ENCODE measurements at regions not wholly inside any gene's neighbourhood (a gene's known extent, or its start where the extent isn't known, plus 50 kb on each side); places are given as distances from the start of the nearest gene placed in this dataset.
A peak's percentile ranks its signal among the peaks of the same experiment; 100 is the strongest.

DNA sequence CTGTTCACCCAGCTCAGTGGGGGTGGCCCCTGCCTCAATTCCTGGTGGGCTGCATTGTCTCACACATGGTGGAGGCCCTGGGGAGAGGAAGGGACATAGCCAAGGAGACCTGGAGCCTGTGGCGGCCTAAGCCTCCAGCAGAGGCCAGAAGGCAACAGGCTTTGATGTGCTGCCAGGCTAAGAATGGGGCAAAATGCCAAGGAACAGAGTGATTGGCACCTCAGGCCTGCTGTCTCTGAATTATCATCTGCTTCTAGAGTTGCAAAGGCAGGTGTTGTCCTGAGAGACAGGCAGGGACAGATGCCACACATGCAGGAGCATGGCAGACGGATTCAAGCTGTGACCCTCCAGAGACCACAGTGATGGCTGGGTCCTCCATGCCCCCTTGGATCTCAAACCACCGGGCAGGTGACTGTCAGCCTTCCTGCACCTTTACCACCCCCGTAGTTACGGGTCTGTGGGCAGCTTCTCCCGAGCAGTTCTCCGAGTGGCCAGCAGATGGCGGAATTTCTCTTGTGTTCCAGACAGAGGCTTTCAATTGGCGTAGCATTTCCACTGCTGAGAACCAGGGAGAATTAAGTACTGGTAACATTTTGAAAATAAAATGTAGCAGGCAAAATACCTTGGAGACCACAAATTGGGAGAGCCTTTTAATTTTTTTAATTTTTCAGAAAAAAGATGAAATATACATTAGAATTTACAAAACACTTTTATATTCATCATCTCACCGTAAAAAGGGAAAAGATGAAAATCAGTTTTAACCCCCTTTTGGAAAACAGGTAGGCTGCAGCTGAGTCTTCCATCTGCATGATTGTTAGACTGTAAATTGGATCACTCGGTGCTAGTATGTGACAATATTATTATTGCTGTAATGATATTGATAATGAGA lies 525.5 kb upstream of the CFAP20DC start:
- DNase-seq, result peak; percentile 60 to 89 (median 80)
- H3K4me3 Mint-ChIP-seq, result no peak overlapping the region
- peaks cover 0 to 11% (median 3%) of the 10 kb centered on the region in 3 donors for H3K4me1 Mint-ChIP-seq
- Histone ChIP-seq H3K36me3 (ENCODE audit: control insufficient read depth in 2 of 2, extremely low read depth in 1 of 2, insufficient read depth in 1 of 2, low read length in 1 of 2) (no peaks in the 10 kb centered on the region), H3K27ac (ENCODE audit: low read length) (no peak overlapping the region), H3K27me3 (replicated peaks in 1 of 2; ENCODE audit: control insufficient read depth in 2 of 2, extremely low read depth in 1 of 2, insufficient read depth in 2 of 2, low read length in 1 of 2) (no peaks in the 10 kb centered on the region), H3K4me1 (ENCODE audit: control insufficient read depth in 1 of 2, extremely low read depth in 1 of 2, insufficient read depth in 2 of 2, low read length in 2 of 2) (peaks cover 2 to 7% of the 10 kb centered on the region in 2 experiments), H3K9me3 (no peaks in the 10 kb centered on the region), H3K4me3 (ENCODE audit: control insufficient read depth in 1 of 2, extremely low read depth in 1 of 2, low read length in 1 of 2) (no peak overlapping the region)
- 23% methylated on average over 5 of the region's 11 CpGs for WGBS (ENCODE audit: insufficient coverage)
- H3K36me3 Mint-ChIP-seq, result no peaks in the 10 kb centered on the region
- CTCF ChIA-PET, result interaction anchor here (0.6 to 2.4 kb wide), 7 partner anchors 33 to 1806 kb away, joined by 3 to 29 read pairs (median 5); no protein-coding TSS in a partner anchor
- POLR2A ChIA-PET, result interaction anchor here in 1 of 2 donors (0.5 kb wide), 1 partner anchor 9 kb away, joined by 4 read pairs; no protein-coding TSS in a partner anchor
- peak; percentile 69 to 88 (median 78) for ATAC-seq (replicated peaks in 1 of 4)
- H3K9me3 Mint-ChIP-seq, result no peaks in the 10 kb centered on the region
- H3K27me3 Mint-ChIP-seq, result peaks cover 2 to 3% of the 10 kb centered on the region in 2 donors
- H3K27ac Mint-ChIP-seq, result no peak overlapping the region

DNA sequence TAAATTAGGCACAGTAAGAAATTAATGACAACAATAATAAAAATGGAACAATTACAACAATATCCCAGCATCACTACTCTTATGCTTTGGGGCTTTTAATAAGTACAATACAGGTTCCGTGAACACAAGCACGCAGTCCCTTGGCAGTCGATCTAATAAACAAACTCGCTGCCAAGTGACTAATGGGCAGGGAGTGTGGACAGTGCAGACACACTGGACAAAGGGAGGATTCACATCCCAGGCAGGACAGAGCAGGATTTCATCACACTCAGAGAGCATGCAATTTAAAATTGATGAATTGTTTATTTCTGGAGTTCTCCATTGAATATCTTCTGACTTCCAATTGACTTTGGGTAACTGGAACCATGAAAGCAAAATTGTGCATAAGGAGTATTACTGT lies 524.1 kb upstream of the CFAP20DC start:
- no peak overlapping the region for H3K4me3 ChIP-seq (ENCODE audit: control insufficient read depth in 1 of 2, extremely low read depth in 1 of 2, low read length in 1 of 2)
- Mint-ChIP-seq H3K9me3 (no peaks in the 10 kb centered on the region), H3K27me3 (peaks cover 3 to 4% of the 10 kb centered on the region in 2 donors), H3K4me3 (no peak overlapping the region), H3K4me1 (peaks cover 0 to 11% (median 3%) of the 10 kb centered on the region in 3 donors), H3K27ac (no peak overlapping the region), H3K36me3 (no peaks in the 10 kb centered on the region)
- no peaks in the 10 kb centered on the region for H3K36me3 ChIP-seq (ENCODE audit: control insufficient read depth in 2 of 2, extremely low read depth in 1 of 2, insufficient read depth in 1 of 2, low read length in 1 of 2)
- no peak for DNase-seq
- H3K27me3 ChIP-seq (replicated peaks in 1 of 2; ENCODE audit: control insufficient read depth in 2 of 2, extremely low read depth in 1 of 2, insufficient read depth in 2 of 2, low read length in 1 of 2), result no peaks in the 10 kb centered on the region
- H3K27ac ChIP-seq (ENCODE audit: low read length), result no peak overlapping the region
- H3K4me1 ChIP-seq (ENCODE audit: control insufficient read depth in 1 of 2, extremely low read depth in 1 of 2, insufficient read depth in 2 of 2, low read length in 2 of 2), result peaks cover 2 to 7% of the 10 kb centered on the region in 2 experiments
- POLR2A ChIA-PET, result no interaction called here
- CTCF ChIA-PET, result no interaction called here
- no peak for ATAC-seq (replicated peaks in 1 of 4)
- WGBS (ENCODE audit: insufficient coverage), result 100% methylated on average over 3 of the region's 4 CpGs
- no peaks in the 10 kb centered on the region for H3K9me3 ChIP-seq

DNA sequence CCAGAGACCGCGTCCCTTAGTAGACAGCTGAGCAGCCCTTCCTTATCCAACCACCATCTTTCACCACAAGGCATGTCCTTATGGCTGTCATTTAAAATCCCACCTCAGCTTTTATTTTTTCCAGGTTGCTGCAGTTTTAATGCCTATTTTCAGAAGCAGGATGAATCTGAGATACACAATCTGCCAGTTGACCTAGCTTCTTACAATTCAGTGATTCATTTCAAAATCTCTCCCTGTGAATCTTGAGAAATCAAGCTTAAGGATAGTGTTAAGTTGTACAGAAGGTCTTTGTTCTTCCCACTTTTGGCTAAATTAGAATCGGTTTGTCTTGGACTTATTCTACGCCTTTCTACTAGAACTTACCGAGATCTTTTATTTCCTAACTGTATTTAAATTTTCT lies 522.3 kb upstream of the CFAP20DC start:
- peaks cover 2 to 7% of the 10 kb centered on the region in 2 experiments for H3K4me1 ChIP-seq (ENCODE audit: control insufficient read depth in 1 of 2, extremely low read depth in 1 of 2, insufficient read depth in 2 of 2, low read length in 2 of 2)
- ATAC-seq (replicated peaks in 1 of 4) (no peak), DNase-seq (no peak)
- Mint-ChIP-seq H3K36me3 (no peaks in the 10 kb centered on the region), H3K27me3 (peaks cover 3 to 4% of the 10 kb centered on the region in 2 donors), H3K9me3 (no peaks in the 10 kb centered on the region), H3K4me1 (peaks cover 0 to 5% (median 3%) of the 10 kb centered on the region in 3 donors), H3K4me3 (no peak overlapping the region), H3K27ac (no peak overlapping the region)
- H3K27ac ChIP-seq (ENCODE audit: low read length), result no peak overlapping the region
- H3K36me3 ChIP-seq (ENCODE audit: control insufficient read depth in 2 of 2, extremely low read depth in 1 of 2, insufficient read depth in 1 of 2, low read length in 1 of 2), result no peaks in the 10 kb centered on the region
- WGBS (ENCODE audit: insufficient coverage), result 100% methylated on average over 2 of the region's 5 CpGs
- no peaks in the 10 kb centered on the region for H3K9me3 ChIP-seq
- ChIA-PET POLR2A (no interaction called here), CTCF (interaction anchor here in 1 of 2 donors (0.8 kb wide), 1 partner anchor 19 kb away, joined by 3 read pairs; no protein-coding TSS in a partner anchor)
- H3K4me3 ChIP-seq (ENCODE audit: control insufficient read depth in 1 of 2, extremely low read depth in 1 of 2, low read length in 1 of 2), result no peak overlapping the region
- no peaks in the 10 kb centered on the region for H3K27me3 ChIP-seq (replicated peaks in 1 of 2; ENCODE audit: control insufficient read depth in 2 of 2, extremely low read depth in 1 of 2, insufficient read depth in 2 of 2, low read length in 1 of 2)

DNA sequence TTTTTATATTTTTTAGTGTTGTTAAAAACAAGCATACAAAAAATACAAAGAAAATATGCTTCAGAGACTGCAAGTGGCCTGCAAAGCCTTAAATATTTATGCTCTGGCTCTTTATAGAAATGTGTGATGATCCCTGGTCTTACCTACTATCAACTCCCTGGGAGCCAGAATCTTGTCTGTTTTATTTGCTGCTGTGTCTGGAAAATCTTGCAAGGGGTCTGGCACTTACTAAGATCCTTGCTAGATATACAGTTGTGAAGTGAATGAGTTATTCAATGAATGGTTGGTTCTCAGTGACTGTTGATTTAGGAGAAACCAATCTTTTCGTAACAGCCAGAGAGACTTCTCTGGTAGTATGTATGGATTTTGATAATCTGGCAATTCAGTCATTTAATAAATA lies 521.0 kb upstream of the CFAP20DC start:
- H3K4me1 ChIP-seq (ENCODE audit: control insufficient read depth in 1 of 2, extremely low read depth in 1 of 2, insufficient read depth in 2 of 2, low read length in 2 of 2), result peaks cover 2 to 7% of the 10 kb centered on the region in 2 experiments
- DNase-seq, result no peak
- no peak overlapping the region for H3K27ac Mint-ChIP-seq
- H3K4me3 Mint-ChIP-seq, result no peak overlapping the region
- POLR2A ChIA-PET, result no interaction called here
- H3K36me3 Mint-ChIP-seq, result no peaks in the 10 kb centered on the region
- peaks cover 4 to 11% (median 10%) of the 10 kb centered on the region in 3 donors for H3K4me1 Mint-ChIP-seq
- no peaks in the 10 kb centered on the region for H3K9me3 ChIP-seq
- no peaks in the 10 kb centered on the region for H3K9me3 Mint-ChIP-seq
- no peak overlapping the region for H3K4me3 ChIP-seq (ENCODE audit: control insufficient read depth in 1 of 2, extremely low read depth in 1 of 2, low read length in 1 of 2)
- 100% methylated on average over 1 of the region's 1 CpG for WGBS (ENCODE audit: insufficient coverage)
- CTCF ChIA-PET, result no interaction called here
- H3K27me3 Mint-ChIP-seq, result peaks cover 3 to 4% of the 10 kb centered on the region in 2 donors
- no peaks in the 10 kb centered on the region for H3K36me3 ChIP-seq (ENCODE audit: control insufficient read depth in 2 of 2, extremely low read depth in 1 of 2, insufficient read depth in 1 of 2, low read length in 1 of 2)
- ATAC-seq (replicated peaks in 1 of 4), result no peak
- no peak overlapping the region for H3K27ac ChIP-seq (ENCODE audit: low read length)
- no peaks in the 10 kb centered on the region for H3K27me3 ChIP-seq (replicated peaks in 1 of 2; ENCODE audit: control insufficient read depth in 2 of 2, extremely low read depth in 1 of 2, insufficient read depth in 2 of 2, low read length in 1 of 2)

DNA sequence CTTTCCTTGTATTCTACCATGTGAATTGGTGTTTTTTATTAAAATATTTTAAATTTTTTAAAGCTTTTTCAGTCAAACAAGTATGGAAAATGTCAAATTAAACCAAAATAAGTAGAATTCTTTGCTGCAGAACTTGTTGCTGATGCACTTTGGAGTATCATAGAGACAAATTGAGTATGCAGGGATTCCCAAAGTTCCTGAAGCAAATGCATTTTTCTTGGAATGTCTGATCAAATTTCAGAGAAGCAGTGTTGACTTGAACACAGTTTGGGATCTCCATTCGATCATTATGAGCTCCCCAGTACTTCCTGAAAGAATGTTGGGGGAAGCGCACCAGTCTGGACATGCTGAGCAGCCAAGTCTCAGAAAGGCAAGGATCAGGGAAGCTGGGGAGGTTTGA lies 517.8 kb upstream of the CFAP20DC start:
- no peak overlapping the region for H3K4me3 Mint-ChIP-seq
- DNase-seq (no peak), ATAC-seq (replicated peaks in 1 of 4) (no peak)
- H3K27ac Mint-ChIP-seq, result no peak overlapping the region
- no peak overlapping the region for H3K27ac ChIP-seq (ENCODE audit: low read length)
- ChIA-PET CTCF (interaction anchor here in 1 of 2 donors (1.2 kb wide), 1 partner anchor 243 kb away, joined by 3 read pairs; no protein-coding TSS in a partner anchor), POLR2A (no interaction called here)
- H3K4me1 ChIP-seq (ENCODE audit: control insufficient read depth in 1 of 2, extremely low read depth in 1 of 2, insufficient read depth in 2 of 2, low read length in 2 of 2), result no peaks in the 10 kb centered on the region
- H3K4me3 ChIP-seq (ENCODE audit: control insufficient read depth in 1 of 2, extremely low read depth in 1 of 2, low read length in 1 of 2), result no peak overlapping the region
- H3K36me3 Mint-ChIP-seq, result no peaks in the 10 kb centered on the region
- no peaks in the 10 kb centered on the region for H3K9me3 ChIP-seq
- H3K9me3 Mint-ChIP-seq, result no peaks in the 10 kb centered on the region
- 100% methylated on average over 1 of the region's 2 CpGs for WGBS (ENCODE audit: insufficient coverage)
- no peaks in the 10 kb centered on the region for H3K27me3 ChIP-seq (replicated peaks in 1 of 2; ENCODE audit: control insufficient read depth in 2 of 2, extremely low read depth in 1 of 2, insufficient read depth in 2 of 2, low read length in 1 of 2)
- peaks cover 3 to 4% of the 10 kb centered on the region in 2 donors for H3K27me3 Mint-ChIP-seq
- H3K36me3 ChIP-seq (ENCODE audit: control insufficient read depth in 2 of 2, extremely low read depth in 1 of 2, insufficient read depth in 1 of 2, low read length in 1 of 2), result no peaks in the 10 kb centered on the region
- H3K4me1 Mint-ChIP-seq, result peaks cover 4 to 8% (median 5%) of the 10 kb centered on the region in 3 donors

DNA sequence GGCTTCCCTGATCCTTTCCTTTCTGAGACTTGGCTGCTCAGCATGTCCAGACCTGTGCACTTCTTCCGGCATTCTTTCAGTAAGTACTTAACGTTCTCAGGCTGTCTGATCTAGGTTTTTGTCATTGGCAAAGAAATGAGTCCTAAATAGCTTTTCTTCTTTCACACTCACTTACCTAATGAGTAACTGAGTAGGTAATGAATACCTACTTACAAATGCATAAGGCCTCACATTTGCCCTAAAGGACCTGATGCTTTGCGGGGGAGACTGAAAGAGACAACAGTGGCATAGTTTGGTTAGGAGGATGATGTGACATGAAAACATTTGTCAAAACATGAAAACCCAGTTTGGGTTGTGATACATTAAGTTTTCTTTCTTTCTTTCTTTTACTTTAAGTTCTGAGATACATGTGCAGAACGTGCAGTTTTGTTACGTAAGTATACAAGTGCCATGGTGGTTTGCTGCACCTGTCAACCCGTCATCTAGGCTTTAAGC lies 516.7 kb upstream of the CFAP20DC start:
- peaks cover 3 to 4% of the 10 kb centered on the region in 2 donors for H3K27me3 Mint-ChIP-seq
- H3K27ac Mint-ChIP-seq, result no peak overlapping the region
- Histone ChIP-seq H3K4me1 (ENCODE audit: control insufficient read depth in 1 of 2, extremely low read depth in 1 of 2, insufficient read depth in 2 of 2, low read length in 2 of 2) (no peaks in the 10 kb centered on the region), H3K27ac (ENCODE audit: low read length) (no peak overlapping the region), H3K4me3 (ENCODE audit: control insufficient read depth in 1 of 2, extremely low read depth in 1 of 2, low read length in 1 of 2) (no peak overlapping the region), H3K36me3 (ENCODE audit: control insufficient read depth in 2 of 2, extremely low read depth in 1 of 2, insufficient read depth in 1 of 2, low read length in 1 of 2) (no peaks in the 10 kb centered on the region), H3K9me3 (no peaks in the 10 kb centered on the region), H3K27me3 (replicated peaks in 1 of 2; ENCODE audit: control insufficient read depth in 2 of 2, extremely low read depth in 1 of 2, insufficient read depth in 2 of 2, low read length in 1 of 2) (no peaks in the 10 kb centered on the region)
- H3K9me3 Mint-ChIP-seq, result no peaks in the 10 kb centered on the region
- no peaks in the 10 kb centered on the region for H3K36me3 Mint-ChIP-seq
- ATAC-seq (replicated peaks in 1 of 4), result no peak
- no CpG with 5 or more reads among the region's 6 CpGs for WGBS (ENCODE audit: insufficient coverage)
- no peak overlapping the region for H3K4me3 Mint-ChIP-seq
- ChIA-PET CTCF (interaction anchor here in 1 of 2 donors (0.6 kb wide), 1 partner anchor 56 kb away, joined by 4 read pairs; no protein-coding TSS in a partner anchor), POLR2A (no interaction called here)
- peaks cover 4 to 11% (median 8%) of the 10 kb centered on the region in 3 donors for H3K4me1 Mint-ChIP-seq
- no peak for DNase-seq
